ENCODE measurements at regions not wholly inside any gene's neighbourhood (a gene's known extent, or its start where the extent isn't known, plus 50 kb on each side); places are given as distances from the start of the nearest gene placed in this dataset.

DNA sequence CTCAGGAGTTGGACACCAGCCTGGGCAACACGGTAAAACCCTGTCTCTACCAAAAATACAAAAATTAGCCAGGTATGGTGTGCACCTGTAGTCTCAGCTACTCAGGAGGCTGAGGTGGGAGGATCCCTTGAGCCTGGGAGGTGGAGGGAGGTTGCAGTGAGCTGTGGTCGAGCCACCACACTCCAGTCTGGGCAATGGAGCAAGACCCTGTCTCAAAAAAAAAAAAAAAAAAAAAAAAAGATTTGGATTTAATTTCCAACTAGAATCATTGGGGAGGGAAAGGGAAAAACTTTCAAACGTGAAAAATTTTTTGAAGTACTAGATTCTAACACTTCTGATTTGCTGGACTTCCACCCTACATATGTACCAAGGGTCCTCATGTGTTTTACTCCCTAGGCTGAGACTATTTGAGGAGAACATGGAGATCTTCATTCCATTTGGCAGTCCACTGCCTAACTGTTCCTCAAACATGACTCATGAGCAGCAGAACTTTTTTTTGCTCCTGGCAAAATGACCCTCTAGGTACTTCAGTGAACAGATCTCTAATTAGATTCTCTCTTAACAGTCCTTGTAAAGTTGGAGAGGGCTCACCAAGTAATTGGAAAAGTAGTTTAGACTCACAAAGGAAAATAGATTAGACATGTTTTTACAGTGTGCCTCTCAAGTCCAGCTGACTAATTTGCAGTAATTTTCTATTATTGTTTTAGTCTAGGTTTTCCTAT is 267.6 kb downstream of the METTL4 start:
- DNase-seq (ENCODE audit: low read depth in 2 of 2), result no peak

GRCh38 chr18:2304378-2305175 is 266.7 kb downstream of the METTL4 start:
- DNase-seq (ENCODE audit: low read depth in 2 of 2), result no peak

GRCh38 chr18:2306606-2307005 is 264.7 kb downstream of the METTL4 start:
- DNase-seq (ENCODE audit: low read depth in 2 of 2), result no peak

DNA sequence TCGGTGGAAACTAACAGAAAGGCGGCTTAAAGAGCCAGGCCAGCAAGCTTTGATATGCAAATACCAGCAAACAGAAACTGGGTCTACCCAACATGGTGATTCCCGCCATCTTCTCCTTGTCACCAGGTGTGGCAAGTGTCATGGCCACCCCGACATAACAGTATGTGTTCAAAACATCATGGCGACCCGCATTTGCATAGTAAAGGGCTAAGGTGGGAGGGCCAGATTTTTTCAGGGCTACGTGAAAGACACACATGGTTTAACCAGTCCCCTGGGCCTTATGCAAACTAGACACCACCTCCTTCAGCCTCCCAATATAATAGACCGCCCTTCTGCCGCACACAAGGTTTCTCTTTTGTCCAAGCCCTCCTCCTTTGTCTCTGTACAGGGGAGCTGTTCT is 260.4 kb downstream of the METTL4 start:
- DNase-seq (ENCODE audit: low read depth in 2 of 2), result no peak

- no peak for DNase-seq (ENCODE audit: low read depth in 2 of 2)
These were observed 258.9 kb downstream of the METTL4 start for GRCh38 chr18:2312440-2312839.

DNA sequence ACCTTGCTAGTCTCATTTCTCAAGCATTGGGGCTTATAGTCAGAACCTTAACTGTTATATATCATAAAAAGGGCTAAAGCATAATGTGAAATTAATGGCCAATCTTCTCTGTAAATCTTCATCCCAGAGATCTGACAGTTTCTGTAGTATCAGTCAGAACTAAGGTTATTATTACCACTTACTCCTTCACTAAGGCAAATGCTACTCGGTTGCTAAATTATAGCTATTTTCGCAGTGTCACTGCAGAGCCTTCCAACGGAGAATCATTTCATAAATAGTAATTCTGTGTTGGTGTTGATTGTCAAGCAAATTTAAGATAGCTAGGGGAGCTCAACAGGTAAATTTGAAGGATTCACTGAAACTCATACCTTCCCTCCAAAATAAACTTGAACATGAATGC is 258.0 kb downstream of the METTL4 start:
- no peak for DNase-seq (ENCODE audit: low read depth in 2 of 2)

DNA sequence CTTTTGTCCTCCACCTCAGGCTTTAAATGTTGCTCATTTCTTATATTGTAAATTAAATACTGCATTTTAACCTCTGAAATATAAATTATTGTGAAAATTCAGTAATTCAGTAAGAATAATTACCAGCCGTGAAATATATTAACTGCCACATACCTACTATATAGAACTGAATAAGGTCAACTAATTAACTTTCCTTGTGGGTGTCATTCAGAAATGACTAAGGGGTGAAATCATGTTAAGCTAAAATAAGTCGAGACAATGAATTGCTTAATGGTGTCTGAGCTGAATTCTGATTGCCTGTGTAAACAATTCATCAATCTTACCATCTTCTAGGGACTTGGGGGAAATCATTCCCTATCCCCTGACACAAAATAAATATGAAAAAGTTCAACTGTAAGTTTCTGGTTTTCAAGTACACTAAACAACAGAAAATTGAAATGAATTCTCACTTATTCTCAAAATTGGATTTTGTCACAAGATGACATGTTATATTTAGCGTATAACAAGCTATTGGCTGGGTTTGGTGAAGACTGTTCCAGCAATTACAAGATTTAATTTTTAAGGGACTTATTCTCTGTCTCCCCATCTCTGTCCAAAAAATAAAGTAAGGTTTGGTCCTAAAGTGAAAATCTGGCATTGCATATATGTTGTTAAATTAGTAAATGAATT is 255.1 kb downstream of the METTL4 start:
- no peak for DNase-seq (ENCODE audit: low read depth in 2 of 2)

GRCh38 chr18:2316751-2317696 is 254.3 kb downstream of the METTL4 start:
- DNase-seq (ENCODE audit: low read depth in 2 of 2), result no peak

- no peak for DNase-seq (ENCODE audit: low read depth in 2 of 2)
These were observed 246.8 kb downstream of the METTL4 start for GRCh38 chr18:2324459-2324858.

- no peak for DNase-seq (ENCODE audit: low read depth in 2 of 2)
These were observed 245.9 kb downstream of the METTL4 start for GRCh38 chr18:2325308-2325849.

GRCh38 chr18:2325933-2326332 is 245.4 kb downstream of the METTL4 start:
- no peak for DNase-seq (ENCODE audit: low read depth in 2 of 2)

DNA sequence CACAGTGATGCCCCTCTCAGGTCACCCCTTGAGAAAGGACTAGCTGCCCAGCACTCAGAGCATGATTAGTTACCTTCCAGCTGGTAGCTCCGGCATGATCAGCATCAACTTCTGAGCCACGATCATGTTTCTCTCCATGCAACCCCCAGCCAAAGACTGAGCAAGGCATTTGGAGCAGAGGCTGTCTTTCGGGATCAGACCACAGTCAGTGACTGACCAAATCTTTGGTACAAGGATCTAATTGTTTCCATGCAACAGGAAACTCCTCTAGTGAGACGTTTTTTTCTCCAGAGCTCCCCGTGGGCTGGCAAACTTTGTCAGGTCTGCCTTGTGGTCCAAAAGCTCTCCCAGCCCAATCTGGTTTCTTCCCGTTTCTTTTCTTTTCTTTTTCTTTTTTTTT is 244.3 kb downstream of the METTL4 start:
- no peak for DNase-seq (ENCODE audit: low read depth in 2 of 2)

DNA sequence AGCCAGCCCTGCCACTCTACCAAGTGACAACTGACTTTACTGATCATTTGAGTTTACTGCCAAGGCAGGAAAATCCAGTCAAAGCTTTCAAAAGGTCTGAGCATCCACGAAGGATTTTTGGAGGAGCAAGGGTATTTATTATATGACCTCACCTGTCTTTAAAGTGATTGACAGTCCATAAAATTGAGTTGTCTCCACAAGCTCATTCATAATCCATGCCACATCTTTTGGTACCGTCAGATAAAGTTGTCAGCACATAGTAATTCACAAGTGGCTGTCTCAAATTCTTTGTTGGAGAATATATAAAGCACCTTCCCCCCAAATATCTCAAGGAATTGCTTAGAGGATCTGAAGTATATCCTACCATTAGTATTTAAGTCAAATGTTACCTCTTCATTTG is 240.5 kb downstream of the METTL4 start:
- no peak for DNase-seq (ENCODE audit: low read depth in 2 of 2)

- DNase-seq (ENCODE audit: low read depth in 2 of 2), result no peak
These were observed 239.8 kb downstream of the METTL4 start for GRCh38 chr18:2331491-2331890.

- DNase-seq (ENCODE audit: low read depth in 2 of 2), result no peak
These were observed 234.5 kb downstream of the METTL4 start for GRCh38 chr18:2336690-2337392.

DNA sequence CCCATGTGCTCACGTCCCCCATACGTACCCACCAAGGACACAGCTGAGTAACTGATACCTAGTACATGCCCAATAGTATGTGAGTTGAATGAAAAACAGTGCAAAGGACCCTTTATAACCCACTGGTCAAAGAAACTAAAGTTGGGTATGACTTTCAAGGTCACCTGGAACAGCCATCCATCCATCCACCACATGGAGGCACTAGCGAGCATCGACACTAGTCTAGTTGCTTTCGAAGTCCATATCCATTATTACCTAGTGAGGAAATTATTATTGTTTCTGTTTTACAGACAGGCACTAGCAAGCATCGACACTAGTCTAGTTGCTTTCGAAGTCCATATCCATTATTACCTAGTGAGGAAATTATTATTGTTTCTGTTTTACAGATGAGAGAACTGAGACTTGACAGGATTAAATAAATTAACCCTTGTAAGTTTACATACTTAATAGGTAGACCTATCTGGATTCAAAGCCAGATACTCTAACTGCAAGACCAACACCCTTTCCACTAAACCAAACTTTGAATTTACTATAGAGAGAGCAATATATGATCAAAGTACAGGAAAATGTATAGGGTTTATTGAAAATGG is 233.7 kb downstream of the METTL4 start:
- DNase-seq (ENCODE audit: low read depth in 2 of 2), result no peak

GRCh38 chr18:2338601-2339000 is 232.7 kb downstream of the METTL4 start:
- DNase-seq (ENCODE audit: low read depth in 2 of 2), result no peak

GRCh38 chr18:2340335-2340734 is 231.0 kb downstream of the METTL4 start:
- no peak for DNase-seq (ENCODE audit: low read depth in 2 of 2)

GRCh38 chr18:2348003-2348402 is 223.3 kb downstream of the METTL4 start:
- DNase-seq (ENCODE audit: low read depth in 2 of 2), result no peak

GRCh38 chr18:2351126-2351850 is 220.0 kb downstream of the METTL4 start:
- no peak for DNase-seq (ENCODE audit: low read depth in 2 of 2)

All from fibroblast of skin of left quadriceps (primary cell).